NCI-H1417 treated with DMSO at 0.1 percent for 48 hours (cell line): ENCODE measurements at regions not wholly inside any gene's neighbourhood (a gene's known extent, or its start where the extent isn't known, plus 50 kb on each side); places are given as distances from the start of the nearest gene placed in this dataset.
"Not testable (repeated sequence)": the region's sequence is repeated elsewhere in the genome, so short reads cannot be mapped to it uniquely, and the experiment has no call there.

Experiments
- DNase-seq: peaks from one replicate; lab custom pipeline; 2025; lab: John Stamatoyannopoulos, UW

DNA sequence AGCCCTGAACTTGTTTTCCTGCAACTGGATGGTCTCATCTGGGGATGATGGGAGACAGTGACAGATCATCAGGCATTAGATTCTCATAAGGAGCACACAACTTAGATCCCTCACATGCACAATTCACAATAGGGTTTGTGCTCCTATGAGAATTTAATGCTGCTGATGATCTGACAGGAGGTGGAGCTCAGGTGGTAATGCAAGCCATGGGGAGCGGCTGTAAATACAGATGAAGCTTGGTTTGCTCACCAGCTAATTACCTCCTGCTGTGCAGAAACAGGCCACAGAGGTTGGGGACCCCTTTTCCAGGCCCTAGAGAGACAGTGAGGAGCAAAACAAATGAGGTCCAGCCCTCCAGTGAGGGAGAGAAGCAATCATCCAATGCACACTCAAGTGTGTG lies 168.6 kb downstream of the RGS9 start:
- no peak for DNase-seq

DNA sequence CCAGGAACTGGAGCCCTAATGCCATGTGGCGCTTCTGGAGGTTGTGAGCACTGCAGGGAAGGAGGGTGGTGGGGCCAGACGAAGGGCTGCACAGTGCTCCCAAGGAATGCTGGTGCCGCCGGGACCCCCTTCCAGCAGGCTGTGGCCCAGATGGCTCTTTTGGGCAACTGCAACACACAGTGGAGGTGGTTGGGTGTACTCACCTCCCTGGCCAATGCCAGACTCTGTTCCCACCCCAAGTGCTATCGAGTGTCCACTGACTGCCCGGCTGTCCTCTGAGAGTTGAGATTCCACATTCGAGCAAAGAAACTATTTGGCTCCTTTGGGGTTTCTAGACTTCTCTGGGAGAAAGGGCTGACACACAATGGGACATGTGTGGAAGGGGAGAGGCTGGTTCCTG lies 167.9 kb downstream of the RGS9 start:
- DNase-seq = no peak

DNA sequence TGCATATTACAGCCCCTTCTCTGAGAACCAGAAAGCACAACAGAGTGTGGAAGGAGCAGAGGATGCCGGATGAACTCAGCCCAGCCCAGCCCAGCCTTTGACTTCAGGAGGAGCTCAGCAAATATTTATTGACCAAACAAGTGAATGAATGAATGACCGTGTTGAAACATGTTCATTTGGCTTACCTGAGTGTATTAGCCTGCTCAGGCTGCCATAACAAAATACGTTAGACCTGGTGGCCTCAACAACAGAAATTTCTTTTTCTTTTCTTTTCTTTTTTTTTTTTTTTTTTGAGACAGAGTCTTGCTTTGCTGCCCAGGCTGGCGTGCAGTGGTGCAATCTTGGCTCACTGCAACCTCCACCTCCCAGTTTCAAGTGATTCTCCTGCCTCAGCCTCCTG lies 164.7 kb downstream of the RGS9 start:
- not testable (repeated sequence) for DNase-seq

DNA sequence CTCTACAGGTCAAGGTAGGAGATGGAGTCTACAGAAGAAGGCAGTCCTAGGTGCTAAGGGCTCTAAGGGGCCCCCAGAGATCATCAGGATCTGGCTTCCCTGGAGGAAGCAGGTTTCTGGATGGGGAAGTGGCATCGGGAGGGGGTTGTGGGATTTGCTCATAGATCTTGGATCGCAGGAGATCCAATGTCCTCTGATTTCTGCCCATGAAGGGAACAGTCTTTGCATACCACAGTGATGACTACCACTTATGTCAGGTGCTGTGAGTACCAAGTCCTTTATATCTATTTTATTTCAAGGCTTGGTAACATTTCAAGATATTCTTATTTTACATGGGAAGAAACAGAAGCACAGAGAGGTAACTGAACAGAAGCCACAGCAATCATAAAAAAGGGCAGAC lies 164.0 kb downstream of the RGS9 start:
- DNase-seq = no peak

DNA sequence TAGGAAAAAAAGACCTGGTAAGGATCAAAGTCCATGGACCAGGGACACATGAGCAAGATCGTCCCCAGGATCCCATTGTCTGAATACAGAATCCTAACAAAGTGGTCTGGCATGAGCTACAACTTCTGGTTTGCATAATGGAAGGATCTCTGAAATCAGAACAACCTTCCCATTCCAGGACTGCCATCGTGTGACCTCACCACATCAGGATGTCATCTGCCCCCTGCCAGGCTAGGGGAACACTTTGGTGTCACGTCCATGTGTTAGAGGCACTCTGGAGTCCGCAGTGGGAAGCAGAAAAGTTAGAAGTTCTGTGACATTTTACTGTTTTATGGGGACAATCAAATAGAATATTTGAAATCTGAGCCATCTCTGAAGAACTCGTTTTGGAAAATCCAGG lies 160.7 kb downstream of the RGS9 start:
- no peak for DNase-seq

DNA sequence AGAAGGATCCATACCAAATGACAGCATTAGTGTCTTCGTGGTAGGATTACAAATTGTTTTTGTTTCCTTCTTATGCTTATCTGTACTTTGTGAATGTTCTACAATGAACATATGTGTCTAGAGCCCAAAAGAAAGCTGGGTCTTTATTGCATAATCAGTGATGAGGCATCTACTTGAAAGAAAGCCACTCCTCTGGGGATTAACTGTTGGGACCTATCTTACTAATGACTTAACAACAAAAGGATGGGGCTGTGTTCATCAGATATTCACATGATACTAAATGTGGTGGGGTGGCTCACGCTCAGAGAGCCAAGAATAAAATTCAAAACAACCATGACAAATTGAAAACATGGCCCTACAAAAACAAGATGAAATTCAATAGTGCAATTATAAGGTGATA lies 160.2 kb downstream of the RGS9 start:
- no peak for DNase-seq

DNA sequence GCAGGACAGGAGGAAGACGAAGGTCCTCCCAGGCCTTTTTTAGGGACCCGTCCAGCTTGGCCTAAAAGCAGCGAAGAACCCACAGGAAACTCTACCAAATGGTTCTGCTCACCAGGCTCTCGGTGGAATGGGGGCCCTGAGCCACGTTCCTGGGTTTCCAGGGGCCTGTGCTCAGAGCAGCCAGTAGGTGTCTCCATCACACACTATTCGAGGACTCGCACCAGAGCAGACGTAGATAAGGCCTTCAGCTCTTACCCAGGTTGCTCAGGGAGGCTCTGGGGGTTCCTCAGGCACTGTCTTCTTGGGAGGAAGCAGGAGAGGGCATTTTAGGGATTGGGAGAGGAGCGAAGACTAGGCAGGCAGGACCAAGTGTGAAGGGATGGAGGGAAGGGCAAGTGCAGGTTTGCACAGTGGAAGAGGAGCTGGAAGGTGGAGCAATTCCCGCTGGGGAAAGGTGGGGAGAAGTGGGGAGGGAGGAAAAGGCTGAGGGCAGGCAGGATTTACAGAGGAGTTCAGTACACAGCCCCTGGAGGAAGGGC lies 157.1 kb downstream of the RGS9 start:
- DNase-seq = no peak

DNA sequence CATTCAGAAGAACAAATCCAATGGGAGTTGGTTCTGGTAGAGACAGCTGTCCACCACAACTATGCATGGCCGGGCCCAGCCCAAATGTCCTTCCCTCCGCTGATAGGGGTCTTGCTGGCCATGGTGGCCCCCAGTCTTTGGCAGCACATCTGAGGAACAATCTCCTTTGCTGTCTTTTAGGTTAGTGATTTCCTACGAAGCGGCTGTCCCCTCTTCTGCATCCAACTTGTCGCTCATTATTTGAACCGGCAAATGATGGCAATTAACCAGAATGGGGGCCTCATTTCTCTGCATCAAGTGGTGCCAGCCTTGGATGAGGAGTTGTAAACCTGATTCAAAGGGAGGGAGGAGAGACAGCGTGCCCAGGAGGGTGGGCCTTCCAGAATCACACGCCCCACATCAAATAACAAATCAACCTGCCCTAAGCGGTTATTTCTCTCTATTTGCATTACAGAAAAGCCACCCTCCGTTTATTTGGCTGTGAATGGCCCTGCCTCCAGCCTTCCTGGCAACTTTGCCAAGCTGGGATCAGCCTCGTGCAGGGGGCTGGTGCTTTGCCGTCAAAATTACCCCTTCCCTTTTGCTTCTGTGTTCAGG lies 156.5 kb downstream of the RGS9 start:
- no peak for DNase-seq

DNA sequence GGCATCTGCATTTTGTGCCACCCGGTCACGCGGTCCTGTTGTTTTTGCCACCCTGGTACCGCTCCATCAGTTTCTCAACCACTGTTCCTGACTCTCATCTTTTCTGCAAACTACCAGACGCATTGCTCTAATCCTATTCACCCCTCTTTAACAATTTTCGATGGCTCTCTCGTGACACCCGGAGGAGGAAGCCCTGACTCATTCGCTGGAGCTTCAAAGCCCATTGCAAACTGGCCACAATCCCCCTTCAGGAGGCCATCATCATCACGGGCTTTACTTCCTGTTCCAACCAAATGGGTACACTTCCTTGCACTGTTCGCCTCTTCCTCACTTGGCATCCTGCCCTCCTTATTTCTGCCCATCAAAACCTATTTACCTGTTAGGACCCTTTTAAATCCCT lies 155.3 kb downstream of the RGS9 start:
- no peak for DNase-seq

DNA sequence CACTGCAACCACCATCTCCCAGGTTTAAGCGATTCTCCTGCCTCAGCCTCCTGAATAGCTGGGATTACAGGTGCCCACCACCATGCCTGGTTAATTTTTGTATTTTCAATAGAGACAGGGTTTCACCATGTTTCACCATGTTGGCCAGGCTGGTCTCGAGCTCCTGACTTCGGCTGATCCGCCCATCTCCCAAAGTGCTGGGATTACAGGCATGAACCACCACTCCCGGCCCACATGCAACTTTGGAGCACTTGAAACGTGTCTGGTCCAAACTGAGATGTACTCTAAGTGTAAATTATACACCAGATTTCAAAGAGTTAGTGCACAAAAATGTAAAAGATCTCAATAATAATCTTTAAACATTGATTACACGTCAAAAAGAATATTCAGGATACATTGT lies 154.1 kb downstream of the RGS9 start:
- DNase-seq = not testable (repeated sequence)

DNA sequence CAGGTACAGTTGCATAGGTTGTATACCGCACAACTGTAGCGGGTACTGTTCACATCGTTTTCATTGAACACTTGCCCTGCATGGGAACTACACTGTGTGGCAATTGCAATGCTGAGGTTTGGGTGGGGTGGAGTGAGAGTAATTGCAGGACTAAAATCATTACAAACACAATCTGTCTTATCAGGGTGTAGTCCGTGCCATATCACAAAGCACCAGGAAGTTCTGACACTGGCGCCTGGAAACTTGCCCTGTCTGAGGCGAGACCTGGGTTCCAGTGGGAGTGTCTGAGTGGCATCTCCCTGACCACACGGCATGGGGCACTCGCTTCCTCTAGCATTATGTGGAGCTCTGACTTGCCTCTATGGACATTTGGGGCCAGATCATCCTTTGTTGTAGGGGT lies 153.4 kb downstream of the RGS9 start:
- no peak for DNase-seq

DNA sequence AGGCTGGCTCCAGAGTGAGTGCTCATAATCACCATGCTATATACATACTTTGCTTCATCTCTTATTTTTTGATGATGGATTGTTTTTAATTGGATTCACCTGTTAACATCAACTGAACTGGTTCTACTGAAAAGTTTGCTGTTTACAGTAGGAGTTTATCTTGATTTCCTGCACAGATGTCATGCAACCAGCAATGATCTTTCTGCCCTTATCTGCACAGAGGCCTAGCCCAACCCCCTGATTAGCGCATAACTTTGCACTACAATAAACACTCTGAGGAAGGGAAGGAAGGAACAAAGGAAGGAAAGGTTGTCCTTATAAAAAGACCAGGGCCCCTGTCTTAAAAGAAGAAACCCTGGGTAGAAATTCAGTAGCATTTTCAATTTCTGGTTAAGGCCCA lies 152.9 kb downstream of the RGS9 start:
- DNase-seq = no peak

DNA sequence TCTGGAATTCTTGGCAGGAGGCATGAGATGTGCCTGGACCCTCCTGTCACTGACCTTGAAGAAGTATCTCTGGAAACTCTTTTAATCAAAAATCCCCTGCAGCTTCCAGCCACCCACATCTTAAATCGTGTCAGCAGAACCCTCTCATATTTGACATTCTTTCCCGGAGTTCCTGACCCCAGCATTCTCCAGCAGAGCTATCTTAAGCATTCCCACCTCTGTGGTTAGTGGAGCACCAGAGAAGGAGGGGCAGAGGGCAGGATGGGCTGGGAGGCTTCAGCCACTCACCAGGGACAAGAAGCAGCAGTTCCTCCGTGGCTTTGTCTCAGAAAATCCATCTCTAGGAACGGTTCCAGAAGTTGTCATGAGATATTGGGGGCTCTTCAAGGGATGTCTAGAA lies 149.9 kb downstream of the RGS9 start:
- DNase-seq = no peak

DNA sequence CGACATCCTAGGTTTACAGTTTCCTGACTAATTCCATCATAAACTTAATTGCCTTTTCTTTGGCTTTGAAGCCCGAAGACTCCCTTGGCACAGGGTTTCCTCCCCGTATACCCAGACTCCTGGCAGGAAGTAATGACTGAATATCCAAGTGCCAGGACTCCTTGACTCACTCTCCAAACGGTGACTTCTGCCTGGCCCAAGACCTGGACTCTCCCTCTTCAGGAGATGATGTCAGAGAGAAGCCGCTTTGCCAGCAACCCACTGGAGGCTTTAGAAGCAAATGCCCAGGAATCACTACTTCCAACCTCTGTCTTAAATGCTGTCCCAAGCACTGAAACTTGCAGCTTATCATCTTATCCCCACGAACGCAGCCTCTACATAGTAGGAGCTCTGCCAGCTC lies 146.5 kb downstream of the RGS9 start:
- DNase-seq = no peak

DNA sequence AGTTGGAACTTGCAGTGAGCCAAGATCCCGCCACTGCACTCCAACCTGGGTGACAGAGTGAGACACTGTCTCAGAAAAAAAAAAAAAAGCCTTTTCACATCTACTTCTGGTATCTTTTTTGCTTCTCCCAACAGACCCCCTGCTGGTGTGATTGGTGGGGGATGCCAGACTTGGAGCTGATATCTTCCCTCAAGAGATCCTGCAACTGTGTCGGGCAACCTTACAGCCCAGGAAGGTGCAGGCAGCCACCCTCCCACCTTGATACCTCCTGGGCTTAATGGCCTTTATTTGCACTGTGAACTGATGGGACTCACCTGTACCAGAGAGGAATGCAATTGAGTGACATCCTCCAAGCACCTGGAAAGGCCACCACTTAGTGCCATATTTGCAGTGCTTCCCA lies 142.3 kb downstream of the RGS9 start:
- DNase-seq = no peak

DNA sequence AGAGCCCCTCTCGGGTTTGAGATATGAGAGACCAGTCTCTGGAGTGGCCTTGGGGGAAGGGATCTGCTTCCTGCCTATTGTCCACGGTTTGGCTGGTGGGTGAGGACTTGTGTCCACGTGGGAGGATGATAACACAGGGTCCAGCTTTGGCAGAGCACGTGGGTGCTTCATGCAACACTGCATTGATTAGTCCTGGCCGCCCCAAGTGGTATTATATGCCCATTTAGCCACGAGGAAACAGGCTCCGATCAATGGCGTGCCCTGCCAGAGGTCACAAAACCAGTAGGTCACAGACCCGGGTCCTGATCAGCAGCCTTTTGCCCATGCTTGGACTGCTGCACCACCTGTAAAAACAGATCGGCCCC lies 141.6 kb downstream of the RGS9 start:
- DNase-seq = no peak

DNA sequence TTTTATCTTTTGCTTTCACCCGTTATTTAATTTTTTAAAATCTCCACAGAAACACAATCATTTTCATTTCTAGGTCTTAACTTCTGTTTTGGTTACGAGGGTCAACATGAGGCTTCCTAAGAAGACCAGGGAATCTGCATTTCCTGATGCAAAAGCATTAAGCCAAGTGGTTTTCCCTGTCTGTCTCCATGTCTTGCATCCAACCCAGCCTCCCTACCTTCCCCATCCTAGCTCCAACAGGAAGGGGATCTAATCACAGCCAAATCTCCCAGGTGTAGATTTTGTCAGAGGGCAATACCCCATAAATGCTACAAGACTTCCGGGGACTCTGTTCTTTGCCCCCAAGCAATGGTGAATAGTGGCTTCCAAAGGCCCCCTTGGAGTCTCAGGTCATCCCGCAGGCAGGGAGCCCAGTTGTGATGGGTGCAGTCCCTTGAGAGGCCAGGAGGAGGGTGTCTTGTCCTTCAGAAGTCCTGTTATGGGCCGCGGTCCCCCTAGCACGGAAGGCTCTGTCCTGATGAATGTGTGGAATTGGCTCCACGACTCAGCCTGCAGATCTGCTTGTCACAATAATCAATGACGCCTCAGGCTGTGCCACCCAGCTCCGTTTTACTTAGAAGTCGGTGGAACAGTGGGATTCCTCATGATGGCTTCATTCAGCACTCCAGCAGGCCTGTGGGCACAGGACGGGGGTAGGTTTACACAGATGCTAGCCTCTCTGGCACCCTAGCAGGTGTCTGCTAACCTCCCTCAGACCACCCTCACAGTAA lies 141.1 kb downstream of the RGS9 start:
- DNase-seq = no peak

DNA sequence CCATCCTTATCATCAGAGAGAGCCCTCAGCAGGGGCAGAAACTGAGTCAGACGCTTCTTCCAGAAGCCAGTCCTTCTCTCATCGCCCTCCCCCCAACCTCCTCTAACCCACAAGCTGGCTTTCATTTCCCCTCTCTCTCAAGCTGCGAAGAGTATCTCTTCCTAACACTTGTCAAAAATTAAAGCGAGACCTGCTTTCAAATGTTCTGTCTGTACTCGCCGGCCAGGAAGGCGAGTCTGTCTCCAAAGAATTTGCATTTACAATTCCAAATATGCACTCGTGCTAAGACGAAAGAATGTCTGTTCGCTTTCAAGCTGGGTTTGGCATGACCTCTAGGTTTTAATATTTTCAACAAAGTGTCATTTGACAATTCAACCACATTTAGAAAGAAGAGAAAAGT lies 140.4 kb downstream of the RGS9 start:
- DNase-seq = no peak
